B cell (primary cell): ENCODE measurements at regions not wholly inside any gene's neighbourhood (a gene's known extent, or its start where the extent isn't known, plus 50 kb on each side); places are given as distances from the start of the nearest gene placed in this dataset.

Experiments
- ATAC-seq: fragments of 200-7000 bp; cut with Tn5 transposase; one replicate; pipeline ENCODE4 v1.10.0; 2021; ENCODE audit warnings: low read depth, mild to moderate bottlenecking, moderate number of reproducible peaks, moderate library complexity
- CTCF ChIA-PET: fragments of 350-600 bp; sonication (Branson Sonifier 250); formaldehyde crosslinking; loops from one replicate; lab custom pipeline; 2021; ENCODE audit warnings: antibody characterized with exemption, inconsistent platforms; lab: Charles Lee
- POLR2A ChIA-PET: fragments of 350-600 bp; sonication (Branson Sonifier 250); formaldehyde crosslinking; loops from one replicate; lab custom pipeline; 2021; ENCODE audit warnings: antibody characterized with exemption; lab: Charles Lee
- DNase-seq: peaks from one replicate; pipeline ENCODE4 v3.0.0; 2013
- H2AFZ ChIP-seq: 2 replicates; pipeline ENCODE4 v1.6.1; 2012; ENCODE audit warnings: mild to moderate bottlenecking, low read depth, low read length; ENCODE audit not compliant: insufficient read depth, poor library complexity, severe bottlenecking
- H3K27ac ChIP-seq, 2 donors: 1 replicate in 1 of 2; 2 replicates in 1 of 2; pipeline ENCODE4 v1.5.1; 2012 to 2013; ENCODE audit warnings: low read length in 2 of 2, mild to moderate bottlenecking in 2 of 2, moderate library complexity in 1 of 2
- H3K27me3 ChIP-seq, 4 experiments: fragments of 200-600 bp in 1 of 4; sonication (generic) in 1 of 4; replicated peaks in 1 of 4; 1 replicate in 2 of 4; 2 replicates in 2 of 4; pipeline versions ENCODE4 v1.6.1 to v1.7.0; 2013 to 2016; ENCODE audit warnings: low read length in 3 of 4, mild to moderate bottlenecking in 2 of 4, mixed read lengths in 1 of 4, moderate library complexity in 1 of 4; ENCODE audit not compliant: insufficient read depth in 4 of 4, control insufficient read depth in 3 of 4; ENCODE audit errors: control extremely low read depth in 1 of 4
- H3K36me3 ChIP-seq, 2 experiments: replicated peaks in 1 of 2; 1 replicate in 1 of 2; 2 replicates in 1 of 2; pipeline versions ENCODE4 v1.6.1 to v1.7.1; 2013; ENCODE audit warnings: low read length in 1 of 2; ENCODE audit not compliant: insufficient read depth in 2 of 2, control insufficient read depth in 1 of 2; ENCODE audit errors: control extremely low read depth in 1 of 2, extremely low read depth in 1 of 2
- H3K4me1 ChIP-seq, 2 donors: fragments of 200-600 bp in 1 of 2; sonication (generic) in 1 of 2; 1 replicate in 1 of 2; 2 replicates in 1 of 2; pipeline versions ENCODE4 v1.5.1 to v1.6.1; 2013 to 2017; ENCODE audit warnings: low read length in 2 of 2; ENCODE audit not compliant: control insufficient read depth in 2 of 2, insufficient read depth in 2 of 2
- H3K4me2 ChIP-seq: replicated peaks from 2 replicates; pipeline ENCODE3; 2012; ENCODE audit warnings: mild to moderate bottlenecking, low read depth, low read length; ENCODE audit not compliant: poor library complexity, severe bottlenecking
- H3K4me3 ChIP-seq, 5 experiments: fragments of 200-600 bp in 1 of 5; sonication (generic) in 1 of 5; 1 replicate in 3 of 5; 2 replicates in 2 of 5; pipeline versions ENCODE4 v1.5.1 to v1.7.0; 2011 to 2016; ENCODE audit warnings: low read length in 4 of 5, mild to moderate bottlenecking in 4 of 5, low read depth in 2 of 5, control low read depth in 1 of 5, moderate library complexity in 1 of 5; ENCODE audit not compliant: insufficient read depth in 1 of 5; ENCODE audit errors: control extremely low read depth in 1 of 5, extremely low read depth in 1 of 5
- H3K79me2 ChIP-seq: fragments of 200-600 bp; sonication (generic); one replicate; pipeline ENCODE4 v1.6.0; 2016; ENCODE audit warnings: low read length; ENCODE audit not compliant: control insufficient read depth, insufficient read depth
- H3K9ac ChIP-seq: fragments of 200-600 bp; sonication (generic); 2 replicates; pipeline ENCODE4 v1.6.1; 2017; ENCODE audit warnings: mild to moderate bottlenecking, low read length, moderate library complexity
- H3K9me3 ChIP-seq, 3 donors: one replicate each; pipeline versions ENCODE4 v1.6.1 to v1.7.1; 2013; ENCODE audit warnings: low read length in 2 of 3; ENCODE audit not compliant: control insufficient read depth in 2 of 3, insufficient read depth in 1 of 3; ENCODE audit errors: control extremely low read depth in 1 of 3
- H4K20me1 ChIP-seq: 2 replicates; pipeline ENCODE4 v1.6.0; 2012; ENCODE audit warnings: mild to moderate bottlenecking, low read length; ENCODE audit not compliant: insufficient read depth, control insufficient read depth, poor library complexity, severe bottlenecking
- H3K27ac Mint-ChIP-seq: one replicate; pipeline ENCODE4 v1.8.0; 2021; ENCODE audit warnings: mixed read lengths
- H3K27me3 Mint-ChIP-seq: one replicate; pipeline ENCODE4 v1.8.0; 2021; ENCODE audit warnings: mixed read lengths
- H3K4me1 Mint-ChIP-seq: one replicate; pipeline ENCODE4 v1.8.0; 2021; ENCODE audit warnings: mixed read lengths
- H3K4me3 Mint-ChIP-seq: one replicate; pipeline ENCODE4 v1.8.0; 2021; ENCODE audit warnings: mixed read lengths
- H3K9me3 Mint-ChIP-seq: one replicate; pipeline ENCODE4 v1.8.0; 2022; ENCODE audit warnings: mixed read lengths; ENCODE audit not compliant: insufficient read depth
- EZH2 ChIP-seq: IDR thresholded peaks from 2 replicates; pipeline ENCODE4 v1.6.1; 2012; ENCODE audit warnings: borderline replicate concordance, low read depth, mild to moderate bottlenecking, moderate library complexity, low read length; ENCODE audit not compliant: insufficient read depth, poor library complexity, severe bottlenecking
- WGBS: methylation state at CpG from one replicate; pipeline ENCODE4 v1.1.5; 2013; ENCODE audit warnings: missing lambda C conversion rate; ENCODE audit not compliant: insufficient coverage; 5-methylcytosine and 5-hydroxymethylcytosine counted together
- intact Hi-C: fragments of 100-400 bp; cut with micrococcal nuclease; formaldehyde crosslinking; loops from one replicate; pipeline ENCODE4 v1.10.0; 2022
- TF ChIP-seq, protein P1 (sequence below): fragments of 200-600 bp; IDR thresholded peaks from one replicate; pipeline ENCODE4 v1.8.0; 2022; ENCODE audit warnings: antibody characterized with exemption, mild to moderate bottlenecking

DNA sequence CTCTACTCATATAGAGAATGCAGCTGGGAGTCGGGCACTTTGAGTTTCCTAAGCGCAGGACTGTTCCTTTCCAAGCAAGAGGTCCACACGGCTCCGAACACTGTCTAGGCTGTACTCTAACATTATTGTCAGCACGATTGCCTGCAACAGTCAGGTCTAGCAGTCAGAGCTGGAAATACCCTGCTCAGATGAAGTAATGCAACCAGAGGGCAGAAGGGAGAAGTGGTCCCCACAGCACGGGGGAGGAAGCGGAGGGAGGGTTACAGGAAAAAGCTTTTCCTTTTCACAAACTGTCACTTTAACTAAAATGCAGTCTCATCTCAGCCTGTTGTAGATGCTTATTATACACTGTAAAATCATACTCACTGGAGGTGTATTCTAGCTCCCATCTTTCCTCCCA, 98.9 kb upstream of the SLC44A3 start:
- WGBS = 9% methylated on average over 5 of the region's 7 CpGs
- CTCF ChIA-PET = interaction anchor here (0.7 kb wide), 1 partner anchor 257 kb away, joined by 3 read pairs; no protein-coding TSS in a partner anchor

More for the DNA sequence above, 98.9 kb upstream of the SLC44A3 start:
- H3K79me2 ChIP-seq = no peaks in the 10 kb centered on the region
- no peak overlapping the region for H3K4me3 ChIP-seq
- peaks cover 19 to 20% of the 10 kb centered on the region in 2 donors for H3K4me1 ChIP-seq
- no peaks in the 10 kb centered on the region for H3K9me3 ChIP-seq
- H3K36me3 ChIP-seq = no peaks in the 10 kb centered on the region
- Mint-ChIP-seq H3K27me3 (no peaks in the 10 kb centered on the region), H3K9me3 (no peaks in the 10 kb centered on the region), H3K4me3 (peak overlapping the region; percentile 52), H3K27ac (no peak overlapping the region), H3K4me1 (peaks cover 25% of the 10 kb centered on the region)
- H3K4me2 ChIP-seq = peak overlapping the region; percentile 63
- DNase-seq (peak; percentile 59), ATAC-seq (peak; percentile 66)
- no peak for TF ChIP-seq EZH2
- TF ChIP-seq, protein P1, sequence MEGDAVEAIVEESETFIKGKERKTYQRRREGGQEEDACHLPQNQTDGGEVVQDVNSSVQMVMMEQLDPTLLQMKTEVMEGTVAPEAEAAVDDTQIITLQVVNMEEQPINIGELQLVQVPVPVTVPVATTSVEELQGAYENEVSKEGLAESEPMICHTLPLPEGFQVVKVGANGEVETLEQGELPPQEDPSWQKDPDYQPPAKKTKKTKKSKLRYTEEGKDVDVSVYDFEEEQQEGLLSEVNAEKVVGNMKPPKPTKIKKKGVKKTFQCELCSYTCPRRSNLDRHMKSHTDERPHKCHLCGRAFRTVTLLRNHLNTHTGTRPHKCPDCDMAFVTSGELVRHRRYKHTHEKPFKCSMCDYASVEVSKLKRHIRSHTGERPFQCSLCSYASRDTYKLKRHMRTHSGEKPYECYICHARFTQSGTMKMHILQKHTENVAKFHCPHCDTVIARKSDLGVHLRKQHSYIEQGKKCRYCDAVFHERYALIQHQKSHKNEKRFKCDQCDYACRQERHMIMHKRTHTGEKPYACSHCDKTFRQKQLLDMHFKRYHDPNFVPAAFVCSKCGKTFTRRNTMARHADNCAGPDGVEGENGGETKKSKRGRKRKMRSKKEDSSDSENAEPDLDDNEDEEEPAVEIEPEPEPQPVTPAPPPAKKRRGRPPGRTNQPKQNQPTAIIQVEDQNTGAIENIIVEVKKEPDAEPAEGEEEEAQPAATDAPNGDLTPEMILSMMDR = no peak
- POLR2A ChIA-PET = no interaction called here
- H3K9ac ChIP-seq = peak overlapping the region; percentile 19
- no peaks in the 10 kb centered on the region for H3K27me3 ChIP-seq
- H2AFZ ChIP-seq = no peak overlapping the region
- intact Hi-C loops = loop anchor here (10.0 kb wide), 1 partner anchor 74 kb away; no protein-coding TSS in a partner anchor
- H3K27ac ChIP-seq = peak overlapping the region in 1 of 2 donors; percentile 47
- H4K20me1 ChIP-seq = no peaks in the 10 kb centered on the region
